ENCODE measurements at regions not wholly inside any gene's neighbourhood (a gene's known extent, or its start where the extent isn't known, plus 50 kb on each side); places are given as distances from the start of the nearest gene placed in this dataset.

GRCh38 chr3:76500746-76501275 lies 539.1 kb upstream of the ROBO2 start:
- no peaks in the 10 kb centered on the region for H3K27me3 ChIP-seq (ENCODE audit: control insufficient read depth, insufficient read depth, low read length)
- CTCF ChIA-PET: no interaction called here
- no peaks in the 10 kb centered on the region for H3K4me1 ChIP-seq (ENCODE audit: control insufficient read depth, insufficient read depth, low read length)
- no TSS peak for BruUV-seq (replicated peaks)
- DNase-seq (ENCODE audit: low read depth, low spot score) (no peak), ATAC-seq (no peak)
- no peak overlapping the region for H3K27ac ChIP-seq (ENCODE audit: low read length)
- intact Hi-C loops (cut with micrococcal nuclease; ENCODE audit: unreplicated experiment): no loop called here
- no peaks in the 10 kb centered on the region for H3K36me3 ChIP-seq (ENCODE audit: control insufficient read depth, insufficient read depth, low read length)
- TF ChIP-seq CTCF (IDR thresholded peaks at IDR 0.05) (no peak), SIN3A (IDR thresholded peaks at IDR 0.05; ENCODE audit: borderline replicate concordance, insufficient read depth, low read depth, low read length) (no peak), TCF7L2 (IDR thresholded peaks at IDR 0.05; ENCODE audit: low read depth, low read length) (no peak), POLR2AphosphoS5 (IDR thresholded peaks at IDR 0.05; ENCODE audit: low read depth, low read length) (no peak), REST (IDR thresholded peaks at IDR 0.05; ENCODE audit: insufficient read depth in 1 of 2, low read depth in 2 of 2, low read length in 1 of 2) (no peak)
- POLR2A ChIA-PET: no interaction called here
- in situ Hi-C loops (cut with HindIII; ENCODE audit: low pct_unique_long_range_greater_than_20kb, low sequenced_read_pairs): no loop called here
- no peaks in the 10 kb centered on the region for H3K9me3 ChIP-seq (ENCODE audit: control insufficient read depth, insufficient read depth, low read depth, low read length)
- H3K4me3 ChIP-seq (ENCODE audit: low read depth in 2 of 2, low read length in 2 of 2): no peak overlapping the region

- no peak for DNase-seq (ENCODE audit: low read depth, low spot score)
- no TSS peak for BruUV-seq (replicated peaks)
- TF ChIP-seq POLR2AphosphoS5 (IDR thresholded peaks at IDR 0.05; ENCODE audit: low read depth, low read length): no peak
- no peak for TF ChIP-seq REST (IDR thresholded peaks at IDR 0.05; ENCODE audit: insufficient read depth in 1 of 2, low read depth in 2 of 2, low read length in 1 of 2)
- no peak for TF ChIP-seq SIN3A (IDR thresholded peaks at IDR 0.05; ENCODE audit: borderline replicate concordance, insufficient read depth, low read depth, low read length)
- no peak for TF ChIP-seq CTCF (IDR thresholded peaks at IDR 0.05)
- no peak for TF ChIP-seq TCF7L2 (IDR thresholded peaks at IDR 0.05; ENCODE audit: low read depth, low read length)
- ChIA-PET POLR2A (no interaction called here), CTCF (no interaction called here)
- Histone ChIP-seq H3K4me1 (ENCODE audit: control insufficient read depth, insufficient read depth, low read length) (no peaks in the 10 kb centered on the region), H3K36me3 (ENCODE audit: control insufficient read depth, insufficient read depth, low read length) (no peaks in the 10 kb centered on the region), H3K9me3 (ENCODE audit: control insufficient read depth, insufficient read depth, low read depth, low read length) (no peaks in the 10 kb centered on the region), H3K4me3 (ENCODE audit: low read depth in 2 of 2, low read length in 2 of 2) (no peak overlapping the region), H3K27ac (ENCODE audit: low read length) (no peak overlapping the region), H3K27me3 (ENCODE audit: control insufficient read depth, insufficient read depth, low read length) (no peaks in the 10 kb centered on the region)
- in situ Hi-C loops (cut with HindIII; ENCODE audit: low pct_unique_long_range_greater_than_20kb, low sequenced_read_pairs): no loop called here
- no peak for ATAC-seq
- intact Hi-C loops (cut with micrococcal nuclease; ENCODE audit: unreplicated experiment): no loop called here
Observed at GRCh38 chr3:76501315-76501714, 538.6 kb upstream of the ROBO2 start.

Data from Panc1 (cell line).